K562 (cell line): ENCODE measurements at regions not wholly inside any gene's neighbourhood (a gene's known extent, or its start where the extent isn't known, plus 50 kb on each side); places are given as distances from the start of the nearest gene placed in this dataset.

ENCODE experiments used
- ATAC-seq: fragments of 200-7000 bp; cut with Tn5 transposase; 3 replicates; pipeline ENCODE4 v1.9.1; 2020; ENCODE audit warnings: moderate library complexity
- BruUV-seq: library from RNA; stranded (reverse); fragments of 400-500 nt; replicated peaks from 2 replicates; lab custom pipeline; 2021; lab: Mats Ljungman, UMichigan
- CTCF ChIA-PET: fragments of 300-600 bp; formaldehyde crosslinking; extraction: SDS; loops from one replicate; lab custom pipeline; 2021; ENCODE audit warnings: low intra/inter-chr PET ratio; lab: Yijun Ruan, JAX
- POLR2A ChIA-PET: fragments of 300-600, 350-650 bp; sonication (Branson Sonifier 250); formaldehyde crosslinking; extraction: SDS; loops from one replicate; lab custom pipeline; 2021; ENCODE audit warnings: antibody characterized with exemption, inconsistent platforms; lab: Yijun Ruan, JAX
- DNase-seq, 4 experiments: peaks; one replicate each; pipeline versions ENCODE4 v3.0.0 to v3.0.0-alpha.2; 2011 to 2018; ENCODE audit warnings: low spot score in 3 of 4, mixed read lengths in 3 of 4; ENCODE audit errors: extremely low read depth in 1 of 4
- FAIRE-seq: peaks from 2 replicates; lab custom pipeline; 2011; peaks lifted over from hg19 to GRCh38; lab: Jason Lieb, UNC
- H2AFZ ChIP-seq: 2 replicates; pipeline ENCODE4 v1.6.0; 2011; ENCODE audit warnings: low read depth, low read length, control low read depth, inconsistent platforms
- H3K27ac ChIP-seq: fragments of 200-600 bp; 3 replicates; pipeline ENCODE4 v1.8.0; 2011; ENCODE audit warnings: low read depth, mild to moderate bottlenecking, control low read depth, inconsistent platforms, low read length, moderate library complexity, mixed read lengths; ENCODE audit errors: extremely low read depth
- H3K27me3 ChIP-seq, 2 experiments: fragments of 300-600 bp in 1 of 2; 2 replicates in 1 of 2; 3 replicates in 1 of 2; pipeline versions ENCODE4 v1.6.0 to v1.8.0; 2011; ENCODE audit warnings: inconsistent platforms in 2 of 2, low read length in 2 of 2, mild to moderate bottlenecking in 1 of 2, mixed read lengths in 1 of 2, moderate library complexity in 1 of 2; ENCODE audit not compliant: control insufficient read depth in 2 of 2, insufficient read depth in 2 of 2
- H3K36me3 ChIP-seq: fragments of 300-600 bp; 3 replicates; pipeline ENCODE4 v1.8.0; 2011; ENCODE audit warnings: mild to moderate bottlenecking, low read length, inconsistent platforms; ENCODE audit not compliant: control insufficient read depth, insufficient read depth
- H3K4me1 ChIP-seq, 2 experiments: fragments of 200-600 bp in 1 of 2; replicated peaks in 1 of 2; 2 replicates in 1 of 2; 3 replicates in 1 of 2; pipeline versions ENCODE4 v1.5.1 to v1.8.0; 2011; ENCODE audit warnings: inconsistent platforms in 2 of 2, low read length in 2 of 2, mild to moderate bottlenecking in 1 of 2, mixed read lengths in 1 of 2, moderate library complexity in 1 of 2; ENCODE audit not compliant: control insufficient read depth in 2 of 2, insufficient read depth in 2 of 2
- H3K4me2 ChIP-seq: 2 replicates; pipeline ENCODE4 v1.6.1; 2011; ENCODE audit warnings: low read length, control low read depth, inconsistent platforms, mixed read lengths; ENCODE audit not compliant: insufficient read depth
- H3K4me3 ChIP-seq: fragments of 200-600 bp; sonication (generic), shearing (Covaris generic); 2 replicates; pipeline ENCODE4 v1.5.1; 2016; ENCODE audit warnings: control low read depth, inconsistent platforms
- H3K79me2 ChIP-seq: fragments of 200-600 bp; 3 replicates; pipeline ENCODE4 v1.8.0; 2011; ENCODE audit warnings: low read length, inconsistent platforms; ENCODE audit not compliant: control insufficient read depth, insufficient read depth
- H3K9ac ChIP-seq, 2 experiments: 2 replicates each; pipeline versions ENCODE4 v1.6.0 to v1.6.1; 2011; ENCODE audit warnings: low read depth in 2 of 2, low read length in 2 of 2, control low read depth in 1 of 2, inconsistent platforms in 1 of 2, mild to moderate bottlenecking in 1 of 2, mixed read lengths in 1 of 2; ENCODE audit not compliant: insufficient read depth in 1 of 2
- H3K9me1 ChIP-seq: one replicate; pipeline ENCODE4 v1.6.0; 2011; ENCODE audit warnings: inconsistent platforms, mild to moderate bottlenecking, low read length, moderate library complexity; ENCODE audit not compliant: control insufficient read depth, insufficient read depth
- H3K9me3 ChIP-seq: replicated peaks from 2 replicates; pipeline ENCODE4 v1.5.1; 2011; ENCODE audit warnings: low read depth, low read length, inconsistent platforms; ENCODE audit not compliant: control insufficient read depth, insufficient read depth
- H4K20me1 ChIP-seq: replicated peaks from 2 replicates; pipeline ENCODE4 v1.6.1; 2011; ENCODE audit warnings: low read length, inconsistent platforms, mixed read lengths; ENCODE audit not compliant: control insufficient read depth, insufficient read depth
- ARNT ChIP-seq, 2 experiments: fragments of 450-650 bp; IDR thresholded peaks; 2 replicates each; pipeline ENCODE4 v1.6.1; 2016; ENCODE audit warnings: mild to moderate bottlenecking in 1 of 2
- C11orf30 ChIP-seq: fragments of 450-650 bp; IDR thresholded peaks from 2 replicates; pipeline ENCODE4 v1.6.1; 2016; ENCODE audit warnings: low read depth, mild to moderate bottlenecking
- CBX2 ChIP-seq: fragments of 200-600 bp; sonication (generic); IDR thresholded peaks from one replicate; pipeline ENCODE4 v1.6.1; 2012; ENCODE audit warnings: mild to moderate bottlenecking, low read length, inconsistent platforms; ENCODE audit not compliant: insufficient read depth, poor library complexity, severe bottlenecking
- DMBX1 ChIP-seq: fragments of 250-450 bp; sonication (Bioruptor Pico); IDR thresholded peaks from 2 replicates; pipeline ENCODE4 v1.8.0; 2022; ENCODE audit warnings: inconsistent platforms, mild to moderate bottlenecking, moderate library complexity, borderline replicate concordance
- MYC ChIP-seq, 2 experiments: fragments of 250-450 bp in 1 of 2; sonication (Bioruptor Pico) in 1 of 2; IDR thresholded peaks; 2 replicates each; pipeline versions ENCODE4 v1.5.1 to v1.6.1; 2012 to 2021; ENCODE audit warnings: low read depth in 2 of 2, borderline replicate concordance in 1 of 2, improper control_type of control experiment in 1 of 2, low read length in 1 of 2, mild to moderate bottlenecking in 1 of 2, moderate library complexity in 1 of 2
- MYNN ChIP-seq, 2 experiments: sonication (generic); formaldehyde crosslinking in 1 of 2; IDR thresholded peaks; 2 replicates each; pipeline versions ENCODE4 v1.5.0 to v1.6.1; 2016 to 2020; ENCODE audit warnings: antibody characterized with exemption in 1 of 2, missing genetic modification reagents in 1 of 2
- NEUROD1 ChIP-seq: fragments of 150-350 bp; IDR thresholded peaks from 2 replicates; pipeline ENCODE4 v1.6.1; 2014; ENCODE audit warnings: borderline replicate concordance, low read length, low read depth; ENCODE audit not compliant: partially characterized antibody
- PRPF4 ChIP-seq: fragments of 200-400 bp; formaldehyde crosslinking; IDR thresholded peaks from one replicate; pipeline ENCODE4 v1.6.1; 2017; ENCODE audit warnings: low read length, low read depth, mild to moderate bottlenecking; ENCODE audit not compliant: insufficient read depth, poor library complexity, severe bottlenecking
- RBM25 ChIP-seq: fragments of 200-400 bp; formaldehyde crosslinking; IDR thresholded peaks from 2 replicates; pipeline ENCODE4 v1.6.1; 2018; ENCODE audit warnings: low read length, low read depth, moderate library complexity; ENCODE audit not compliant: severe bottlenecking
- SP1 ChIP-seq: sonication (generic); formaldehyde crosslinking; IDR thresholded peaks from 2 replicates; pipeline ENCODE4 v1.8.1; 2022; ENCODE audit warnings: mild to moderate bottlenecking, missing genetic modification reagents
- TAF9B ChIP-seq: fragments of 450-650 bp; IDR thresholded peaks from 2 replicates; pipeline ENCODE4 v1.6.1; 2018; ENCODE audit warnings: mild to moderate bottlenecking; ENCODE audit not compliant: partially characterized antibody
- TRIM25 ChIP-seq: fragments of 450-650 bp; IDR thresholded peaks from 2 replicates; pipeline ENCODE4 v1.7.0; 2016; ENCODE audit warnings: borderline replicate concordance
- ZBTB2 ChIP-seq: fragments of 450-650 bp; IDR thresholded peaks from 2 replicates; pipeline ENCODE4 v1.6.1; 2016; ENCODE audit warnings: antibody characterized with exemption
- ZFP91 ChIP-seq: sonication (generic); formaldehyde crosslinking; IDR thresholded peaks from 2 replicates; pipeline ENCODE4 v1.8.0; 2022; ENCODE audit warnings: mild to moderate bottlenecking, missing genetic modification reagents
- ZFX ChIP-seq: sonication (generic); formaldehyde crosslinking; IDR thresholded peaks from 2 replicates; pipeline ENCODE4 v1.8.0; 2022; ENCODE audit warnings: mild to moderate bottlenecking, missing genetic modification reagents, moderate library complexity
- ZNF253 ChIP-seq: fragments of 250-450 bp; sonication (Bioruptor Pico); conservative IDR thresholded peaks from 2 replicates; pipeline ENCODE4 v1.6.1; 2021; ENCODE audit warnings: mild to moderate bottlenecking
- ZNF277 ChIP-seq: fragments of 250-450 bp; sonication (Bioruptor Pico); IDR thresholded peaks from 2 replicates; pipeline ENCODE4 v1.8.0; 2022; ENCODE audit warnings: inconsistent platforms, mild to moderate bottlenecking, moderate library complexity, borderline replicate concordance
- WGBS: fragments of 100-300 bp; shearing (Covaris generic); methylation state at CpG from one replicate; pipeline ENCODE4 v1.1.6; 2016; ENCODE audit warnings: low coverage, mixed read lengths; ENCODE audit not compliant: insufficient coverage; ENCODE audit errors: missing lambda C conversion rate; 5-methylcytosine and 5-hydroxymethylcytosine counted together
- in situ Hi-C: fragments of 300-500 bp; cut with MboI; formaldehyde crosslinking; loops from 4 replicates; pipeline ENCODE4 v1.15.0; 2018; ENCODE audit warnings: inconsistent platforms, mixed read lengths
- intact Hi-C: fragments of 100-400 bp; cut with micrococcal nuclease; formaldehyde crosslinking; loops from 2 replicates; pipeline ENCODE4 v1.14.2; 2022

- Histone ChIP-seq H3K27me3 (no peaks in the 10 kb centered on the region), H3K79me2 (no peaks in the 10 kb centered on the region), H3K4me3 (no peak overlapping the region), H3K36me3 (no peaks in the 10 kb centered on the region), H3K9me3 (no peaks in the 10 kb centered on the region; the same call in 1 of the 2 replicates), H3K4me2 (no peak overlapping the region), H2AFZ (no peak overlapping the region), H3K27ac (no peak overlapping the region), H3K4me1 (no peaks in the 10 kb centered on the region), H3K9me1 (no peaks in the 10 kb centered on the region), H3K9ac (no peak overlapping the region), H4K20me1 (no peaks in the 10 kb centered on the region)
- ATAC-seq (no peak), DNase-seq (no peak), FAIRE-seq (no peak)
- ChIA-PET POLR2A (no interaction called here), CTCF (no interaction called here)
- BruUV-seq: no TSS peak
- WGBS: 6% methylated on average over 2 of the region's 2 CpGs
- TF ChIP-seq PRPF4: no peak
- no peak for TF ChIP-seq SP1 (CRISPR knock-in tag)
- TF ChIP-seq TAF9B: no peak
- no peak for TF ChIP-seq ZNF253 (CRISPR knock-in tag)
- TF ChIP-seq ARNT (IDR thresholded peaks at IDR 0.05): no peak
- no peak for TF ChIP-seq ZNF277 (CRISPR knock-in tag)
- TF ChIP-seq MYNN (IDR thresholded peaks at IDR 0.05): no peak
- TF ChIP-seq MYNN (CRISPR knock-in tag; IDR thresholded peaks at IDR 0.05): no peak
- TF ChIP-seq NEUROD1: no peak
- no peak for TF ChIP-seq C11orf30
- TF ChIP-seq TRIM25: no peak
- TF ChIP-seq ZBTB2: no peak
- no peak for TF ChIP-seq CBX2
- no peak for TF ChIP-seq RBM25
- no peak for TF ChIP-seq ZFX
- TF ChIP-seq DMBX1: no peak
- no peak for TF ChIP-seq MYC (IDR thresholded peaks at IDR 0.05; ENCODE audit: low read depth, low read length)
- TF ChIP-seq MYC (CRISPR knock-in tag; IDR thresholded peaks at IDR 0.05; ENCODE audit: borderline replicate concordance, low read depth): no peak
- TF ChIP-seq ZFP91 (CRISPR knock-in tag): no peak
- in situ Hi-C loops: no loop called here
- intact Hi-C loops: no loop called here
Measured at GRCh38 chr3:181660337-181660736, 51.4 kb upstream of the SOX2 start.
